Activated T-cell treated with anti-CD3 and anti-CD28 coated beads, Interleukin-2, amount 50 U/mL, for 72 hours (primary cell): ENCODE measurements at regions not wholly inside any gene's neighbourhood (a gene's known extent, or its start where the extent isn't known, plus 50 kb on each side); places are given as distances from the start of the nearest gene placed in this dataset.

ENCODE experiments used
- ATAC-seq, 2 donors: fragments of 150-1000 bp; cut with Tn5 transposase; replicated peaks in 1 of 2; 2 replicates each; pipeline ENCODE4 v1.10.0; 2021; ENCODE audit warnings: moderate library complexity in 2 of 2, mild to moderate bottlenecking in 1 of 2
- DNase-seq, 2 donors: peaks; one replicate each; pipeline ENCODE4 v3.0.0; 2021 to 2022; ENCODE audit warnings: mixed read lengths in 1 of 2
- H3K27ac Mint-ChIP-seq: one replicate; pipeline ENCODE4 v1.8.0; 2022; ENCODE audit warnings: mild to moderate bottlenecking, moderate library complexity, mixed read lengths
- H3K27me3 Mint-ChIP-seq: one replicate; pipeline ENCODE4 v1.8.0; 2022; ENCODE audit warnings: low read depth, mixed read lengths
- H3K36me3 Mint-ChIP-seq, 2 donors: one replicate each; pipeline ENCODE4 v1.8.0; 2022; ENCODE audit warnings: mixed read lengths in 2 of 2, mild to moderate bottlenecking in 1 of 2; ENCODE audit not compliant: insufficient read depth in 2 of 2
- H3K4me1 Mint-ChIP-seq: one replicate; pipeline ENCODE4 v1.8.0; 2022; ENCODE audit warnings: low read depth, mixed read lengths
- H3K4me3 Mint-ChIP-seq, 2 donors: one replicate each; pipeline ENCODE4 v1.8.0; 2022; ENCODE audit warnings: mild to moderate bottlenecking in 2 of 2, mixed read lengths in 2 of 2, moderate library complexity in 2 of 2
- H3K9me3 Mint-ChIP-seq, 2 donors: one replicate each; pipeline ENCODE4 v1.8.0; 2022; ENCODE audit warnings: mixed read lengths in 2 of 2

DNA sequence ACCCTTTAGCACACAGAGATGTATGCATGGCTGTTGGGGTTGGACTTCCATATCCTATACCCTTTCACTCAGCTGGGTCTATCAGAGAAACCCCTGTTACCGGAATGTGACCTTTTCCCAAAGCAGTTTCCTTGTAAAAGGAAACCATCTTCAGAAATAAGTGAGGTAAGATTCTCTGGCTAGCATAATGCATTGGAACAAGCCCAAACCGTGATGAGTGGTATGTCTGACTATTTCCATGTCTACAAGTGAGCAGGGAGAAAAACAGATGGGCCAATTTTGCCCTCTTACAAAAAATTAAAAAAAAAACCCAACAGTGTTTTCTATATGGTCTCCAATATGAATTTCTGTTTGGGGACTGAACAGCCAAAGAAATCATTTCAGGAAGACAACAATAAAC, 283.9 kb downstream of the SMARCA1 start:
- Mint-ChIP-seq H3K27ac (no peak overlapping the region), H3K9me3 (peaks cover 0 to 2% of the 10 kb centered on the region in 2 donors), H3K36me3 (no peaks in the 10 kb centered on the region), H3K4me3 (no peak overlapping the region), H3K4me1 (no peaks in the 10 kb centered on the region), H3K27me3 (no peaks in the 10 kb centered on the region)
- no peak for ATAC-seq
- DNase-seq = no peak

DNA sequence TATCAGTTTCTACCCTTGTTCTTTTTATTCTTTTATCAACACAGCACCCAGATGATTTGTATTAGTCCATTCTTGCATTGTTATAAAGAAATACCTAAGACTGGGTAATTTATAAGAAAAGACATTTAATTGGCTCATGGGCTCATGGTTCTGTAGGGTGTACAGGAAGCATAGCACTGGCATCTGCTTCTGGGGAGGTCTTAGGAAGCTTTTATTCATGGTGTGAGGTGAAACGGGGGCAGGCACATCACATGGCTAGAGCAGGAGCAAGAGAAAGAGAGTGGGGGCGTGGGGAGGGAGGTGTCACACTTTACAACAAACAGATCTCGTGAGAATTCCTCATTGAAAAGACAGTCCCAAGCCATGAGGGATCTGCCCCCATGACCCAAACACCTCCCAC, 285.3 kb downstream of the SMARCA1 start:
- Mint-ChIP-seq H3K9me3 (no peaks in the 10 kb centered on the region), H3K4me3 (no peak overlapping the region), H3K27ac (no peak overlapping the region), H3K27me3 (peaks cover 7% of the 10 kb centered on the region), H3K4me1 (no peaks in the 10 kb centered on the region), H3K36me3 (no peaks in the 10 kb centered on the region)
- no peak for ATAC-seq
- no peak for DNase-seq

DNA sequence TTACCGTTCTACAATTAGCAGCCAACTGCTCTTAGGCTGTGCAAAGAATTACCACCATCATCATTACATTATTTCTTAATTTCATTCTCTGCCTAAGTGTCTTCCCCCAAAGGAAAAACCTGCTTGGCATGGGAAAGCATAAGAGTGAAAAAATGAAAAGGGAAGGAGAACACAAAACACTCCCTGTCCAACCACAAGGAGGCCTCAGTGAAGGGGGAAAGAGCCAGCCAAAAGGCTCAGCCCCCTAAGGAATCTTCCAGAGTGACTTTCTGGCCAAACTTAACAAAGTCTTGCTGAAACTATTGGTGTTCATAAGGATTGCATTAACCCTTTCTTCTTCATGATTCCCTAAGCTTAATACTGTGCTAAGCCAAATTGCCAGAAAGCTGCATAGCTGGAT, 287.4 kb downstream of the SMARCA1 start:
- Mint-ChIP-seq H3K27me3 (peaks cover 7% of the 10 kb centered on the region), H3K27ac (no peak overlapping the region), H3K4me3 (no peak overlapping the region), H3K9me3 (no peaks in the 10 kb centered on the region), H3K4me1 (no peaks in the 10 kb centered on the region), H3K36me3 (no peaks in the 10 kb centered on the region)
- ATAC-seq (no peak), DNase-seq (no peak)

DNA sequence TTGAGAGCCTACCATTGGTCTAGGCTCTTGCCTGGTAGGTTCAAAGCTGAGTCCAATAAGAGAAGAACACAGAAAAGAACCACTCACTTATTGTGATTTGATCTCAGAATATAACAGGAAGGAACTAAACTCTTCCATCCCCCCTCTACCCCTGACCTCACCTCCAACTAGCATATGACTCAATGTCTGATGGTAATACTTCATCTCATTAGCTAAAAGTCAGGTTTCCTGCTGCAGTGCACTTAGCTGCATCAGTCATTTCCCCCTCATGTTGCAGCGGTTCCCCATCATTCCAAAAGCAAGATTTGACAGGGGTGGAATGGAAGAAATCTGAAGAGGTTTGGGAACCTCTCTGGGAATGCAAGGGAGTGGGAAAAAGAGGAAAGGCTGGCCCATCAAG, 289.5 kb downstream of the SMARCA1 start:
- H3K4me3 Mint-ChIP-seq = no peak overlapping the region
- ATAC-seq (no peak), DNase-seq (no peak)
- H3K27me3 Mint-ChIP-seq = peaks cover 7% of the 10 kb centered on the region
- no peaks in the 10 kb centered on the region for H3K36me3 Mint-ChIP-seq
- H3K27ac Mint-ChIP-seq = no peak overlapping the region
- H3K4me1 Mint-ChIP-seq = no peaks in the 10 kb centered on the region
- no peaks in the 10 kb centered on the region for H3K9me3 Mint-ChIP-seq

DNA sequence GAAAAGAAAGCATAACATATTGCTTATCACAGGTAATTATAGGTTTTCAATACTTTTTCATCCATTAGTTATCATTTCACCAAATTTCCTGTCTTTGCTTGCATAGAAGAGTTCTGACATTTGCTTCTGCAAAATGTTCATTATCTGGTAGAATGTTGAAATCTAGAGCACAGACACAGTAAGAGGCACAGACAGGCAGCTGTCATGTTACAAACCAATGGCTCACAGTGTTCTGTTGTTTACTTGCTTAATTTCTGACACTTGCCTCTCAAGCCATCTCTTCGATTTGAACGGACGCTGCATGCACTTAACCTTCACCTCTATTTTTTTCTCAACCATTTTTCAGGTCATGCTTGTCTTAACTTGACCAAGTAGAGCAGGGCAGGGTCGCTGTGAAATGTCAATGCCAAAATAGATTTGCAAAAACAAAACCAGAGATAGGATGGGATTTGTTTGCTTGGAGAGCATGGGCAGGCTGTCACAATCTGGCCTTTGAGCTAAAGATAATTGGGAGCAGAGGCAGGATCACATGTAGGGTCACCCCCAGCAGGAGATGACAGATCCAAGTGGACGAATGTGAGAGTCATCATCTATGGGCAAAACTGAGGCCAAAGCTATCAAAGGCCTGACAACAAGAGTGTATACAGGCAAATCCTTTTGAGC, 292.3 kb downstream of the SMARCA1 start:
- Mint-ChIP-seq H3K4me3 (no peak overlapping the region), H3K27ac (no peak overlapping the region), H3K36me3 (no peaks in the 10 kb centered on the region), H3K4me1 (no peaks in the 10 kb centered on the region), H3K9me3 (no peaks in the 10 kb centered on the region), H3K27me3 (peaks cover 7% of the 10 kb centered on the region)
- DNase-seq (no peak), ATAC-seq (no peak)

DNA sequence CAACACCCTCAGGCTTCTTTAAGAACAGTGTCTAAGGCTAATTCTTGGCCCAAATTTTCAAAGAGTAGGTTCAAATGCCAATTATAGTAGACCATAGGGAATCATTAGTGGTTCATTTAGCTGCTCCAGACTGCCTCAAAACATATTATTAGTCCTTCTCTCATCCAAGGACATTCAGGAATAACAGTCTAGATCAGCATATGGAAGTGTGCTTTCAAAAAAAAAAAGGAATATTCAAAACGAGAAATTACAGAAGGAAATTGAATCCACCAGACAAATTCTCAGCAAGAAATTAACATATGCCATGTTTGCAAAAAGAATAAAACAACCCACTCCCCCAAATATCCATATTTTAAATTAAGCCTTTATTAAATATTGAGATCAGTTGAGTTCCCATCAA, 293.1 kb downstream of the SMARCA1 start:
- no peaks in the 10 kb centered on the region for H3K4me1 Mint-ChIP-seq

DNA sequence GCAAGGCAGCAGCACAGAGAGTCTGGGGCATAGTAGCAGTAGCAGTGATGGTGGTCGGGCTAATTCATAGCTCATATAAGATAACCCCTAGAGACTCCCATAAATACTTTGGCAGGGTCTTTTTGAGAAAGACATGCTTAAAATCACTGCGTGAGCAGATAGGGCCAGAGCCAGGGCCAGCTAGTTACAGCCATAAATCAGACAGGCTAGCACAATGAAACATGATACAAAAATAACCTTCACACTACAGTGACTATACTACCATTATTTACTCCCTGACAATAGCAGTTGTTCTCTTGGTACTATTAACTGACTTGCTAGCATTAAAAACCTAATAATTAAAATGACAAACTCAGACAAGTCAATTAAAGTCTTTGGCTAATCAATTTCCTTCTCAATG, 295.9 kb downstream of the SMARCA1 start:
- Mint-ChIP-seq H3K27ac (no peak overlapping the region), H3K9me3 (no peaks in the 10 kb centered on the region), H3K4me1 (no peaks in the 10 kb centered on the region), H3K27me3 (no peaks in the 10 kb centered on the region), H3K36me3 (no peaks in the 10 kb centered on the region), H3K4me3 (no peak overlapping the region)
- DNase-seq = no peak
- no peak for ATAC-seq

More for the DNA sequence above, 293.1 kb downstream of the SMARCA1 start:
- peaks cover 7% of the 10 kb centered on the region for H3K27me3 Mint-ChIP-seq
- no peaks in the 10 kb centered on the region for H3K36me3 Mint-ChIP-seq
- ATAC-seq = no peak
- H3K4me3 Mint-ChIP-seq = no peak overlapping the region
- H3K27ac Mint-ChIP-seq = no peak overlapping the region
- DNase-seq = no peak
- H3K9me3 Mint-ChIP-seq = no peaks in the 10 kb centered on the region

DNA sequence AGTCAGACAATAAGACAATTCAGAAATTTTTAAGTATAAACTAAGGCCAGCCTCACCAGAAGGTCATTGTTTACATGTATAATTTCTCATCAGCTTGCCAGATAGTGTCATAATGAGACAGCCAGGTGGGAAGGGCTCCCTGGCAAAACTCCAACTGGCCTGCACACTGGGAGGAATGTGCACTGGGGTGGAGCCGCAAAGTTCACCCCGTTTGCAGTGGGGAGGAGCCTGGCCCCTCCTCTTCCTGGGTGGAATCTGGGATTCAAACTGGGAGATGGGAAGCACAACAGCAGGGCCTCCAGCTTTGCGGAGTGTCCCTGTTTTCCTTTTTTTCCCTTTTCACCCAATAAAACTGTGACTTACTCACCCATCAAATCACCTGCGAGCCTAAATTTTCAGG, 329.9 kb downstream of the SMARCA1 start:
- Mint-ChIP-seq H3K4me1 (no peaks in the 10 kb centered on the region), H3K4me3 (no peak overlapping the region), H3K36me3 (no peaks in the 10 kb centered on the region), H3K27me3 (no peaks in the 10 kb centered on the region), H3K9me3 (no peaks in the 10 kb centered on the region), H3K27ac (no peak overlapping the region)
- ATAC-seq (no peak), DNase-seq (no peak)

DNA sequence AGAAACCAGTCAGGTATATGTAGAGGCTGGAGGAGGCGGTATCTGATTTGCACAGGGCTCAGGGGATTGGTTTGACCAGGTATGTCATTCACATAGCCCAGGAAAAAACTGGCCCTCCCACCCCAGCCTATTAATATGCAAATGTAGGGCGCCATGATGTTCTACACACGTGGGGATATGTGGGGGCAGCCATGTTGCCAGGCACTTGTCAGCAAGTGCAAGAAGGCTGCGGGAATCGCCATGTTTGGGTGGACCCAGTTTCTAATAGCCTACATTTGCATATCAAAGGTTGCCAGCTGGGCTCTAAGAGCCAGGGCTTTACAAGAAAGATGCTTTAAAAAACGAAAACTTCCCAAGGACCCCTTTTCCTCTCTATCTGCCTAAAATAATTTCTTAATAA, 335.1 kb downstream of the SMARCA1 start:
- no peaks in the 10 kb centered on the region for H3K36me3 Mint-ChIP-seq
- H3K27me3 Mint-ChIP-seq = no peaks in the 10 kb centered on the region
- no peaks in the 10 kb centered on the region for H3K9me3 Mint-ChIP-seq
- no peak for ATAC-seq
- H3K27ac Mint-ChIP-seq = no peak overlapping the region
- DNase-seq = no peak
- no peak overlapping the region for H3K4me3 Mint-ChIP-seq
- H3K4me1 Mint-ChIP-seq = no peaks in the 10 kb centered on the region

DNA sequence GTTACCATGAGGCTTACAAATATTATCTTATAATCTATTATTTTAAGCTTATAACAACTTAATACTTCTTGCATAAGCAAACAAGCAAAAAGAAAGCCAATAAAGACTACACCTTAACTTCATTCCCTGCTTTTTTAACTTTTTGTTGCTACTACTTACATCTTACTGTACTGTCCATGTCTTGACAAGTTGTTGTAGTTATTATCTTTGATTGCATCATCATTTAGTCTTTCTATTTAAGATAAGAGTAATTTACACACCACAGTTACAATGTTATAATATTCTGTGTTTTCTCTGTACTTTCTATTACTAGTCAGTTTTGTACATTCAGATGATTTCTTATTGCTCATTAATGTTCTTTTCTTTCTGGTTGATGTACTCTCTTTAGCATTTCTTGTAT, 346.6 kb downstream of the SMARCA1 start:
- no peak for ATAC-seq
- Mint-ChIP-seq H3K9me3 (no peaks in the 10 kb centered on the region), H3K36me3 (no peaks in the 10 kb centered on the region)

DNA sequence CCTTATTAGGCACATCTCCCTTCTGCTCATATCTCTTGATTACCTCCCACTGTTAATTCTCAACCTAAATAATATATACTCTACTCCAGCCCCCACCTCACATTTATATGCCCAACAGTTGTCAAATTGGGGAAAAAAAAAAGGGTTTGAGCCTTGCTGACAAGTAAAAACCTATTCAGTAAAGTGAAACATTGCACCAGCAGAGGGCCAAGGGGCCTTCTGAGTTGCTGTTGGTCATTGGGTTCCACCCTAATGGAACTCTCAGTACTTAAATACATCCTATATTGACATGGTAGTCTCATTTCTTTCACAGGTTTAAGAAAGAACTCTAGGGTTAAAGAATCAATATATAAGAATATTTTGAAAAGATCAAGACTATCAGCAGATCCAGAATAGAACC, 362.2 kb downstream of the SMARCA1 start:
- no peaks in the 10 kb centered on the region for H3K4me1 Mint-ChIP-seq
- DNase-seq = no peak
- H3K4me3 Mint-ChIP-seq = no peak overlapping the region
- H3K27me3 Mint-ChIP-seq = peaks cover 8% of the 10 kb centered on the region
- no peak for ATAC-seq
- H3K27ac Mint-ChIP-seq = no peak overlapping the region
- peaks cover 0 to 2% of the 10 kb centered on the region in 2 donors for H3K9me3 Mint-ChIP-seq
- H3K36me3 Mint-ChIP-seq = no peaks in the 10 kb centered on the region

More for the DNA sequence above, 346.6 kb downstream of the SMARCA1 start:
- no peak for DNase-seq
- Mint-ChIP-seq H3K27ac (no peak overlapping the region), H3K4me3 (no peak overlapping the region), H3K27me3 (no peaks in the 10 kb centered on the region), H3K4me1 (no peaks in the 10 kb centered on the region)

DNA sequence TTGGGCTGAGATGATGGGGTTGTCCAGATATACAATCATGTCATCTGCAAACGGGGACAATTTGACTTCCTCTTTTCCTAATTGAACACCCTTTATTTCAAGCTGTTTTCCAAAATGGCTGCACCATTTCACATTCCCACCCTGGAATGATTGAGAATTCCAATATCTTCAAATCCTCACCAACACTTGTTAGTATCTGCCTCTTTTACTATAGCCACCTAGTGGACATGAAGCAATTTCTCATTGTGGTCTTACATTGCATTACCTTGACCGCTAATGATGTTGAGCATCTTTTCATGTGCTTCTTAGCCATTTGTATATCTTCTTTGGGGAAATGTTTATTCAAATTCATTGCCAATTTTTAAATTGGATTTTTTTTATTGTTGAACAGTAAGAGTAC, 364.8 kb downstream of the SMARCA1 start:
- H3K36me3 Mint-ChIP-seq = no peaks in the 10 kb centered on the region
- H3K4me1 Mint-ChIP-seq = no peaks in the 10 kb centered on the region
- no peak overlapping the region for H3K27ac Mint-ChIP-seq
- peaks cover 0 to 2% of the 10 kb centered on the region in 2 donors for H3K9me3 Mint-ChIP-seq
- ATAC-seq (no peak), DNase-seq (no peak)
- H3K27me3 Mint-ChIP-seq = peaks cover 8% of the 10 kb centered on the region
- no peak overlapping the region for H3K4me3 Mint-ChIP-seq

DNA sequence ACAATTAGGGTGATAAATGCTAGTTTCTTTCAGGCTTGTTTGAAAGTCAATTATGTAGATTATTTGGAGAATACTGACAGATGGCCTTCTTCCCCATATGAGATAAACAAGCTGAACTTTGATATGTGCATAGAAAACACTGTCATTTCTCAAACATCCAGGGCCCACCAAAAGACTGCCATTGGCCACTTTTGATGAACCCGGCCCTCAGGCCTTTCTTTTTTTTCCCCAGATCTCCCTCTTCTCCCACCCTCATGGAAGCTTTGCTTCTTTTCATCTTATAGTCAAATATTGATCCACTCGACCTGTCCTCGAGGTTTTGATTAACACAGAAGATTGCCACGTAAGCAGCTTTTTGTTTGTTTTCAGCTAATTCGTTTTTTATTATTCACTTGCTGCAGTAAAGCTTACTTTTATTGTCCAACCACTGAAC, 377.4 kb downstream of the SMARCA1 start:
- no peak for DNase-seq
- H3K4me1 Mint-ChIP-seq = no peaks in the 10 kb centered on the region
- H3K36me3 Mint-ChIP-seq = no peaks in the 10 kb centered on the region
- H3K27me3 Mint-ChIP-seq = peaks cover 36% of the 10 kb centered on the region
- no peak overlapping the region for H3K4me3 Mint-ChIP-seq
- H3K27ac Mint-ChIP-seq = no peak overlapping the region
- no peak for ATAC-seq
- H3K9me3 Mint-ChIP-seq = no peaks in the 10 kb centered on the region

DNA sequence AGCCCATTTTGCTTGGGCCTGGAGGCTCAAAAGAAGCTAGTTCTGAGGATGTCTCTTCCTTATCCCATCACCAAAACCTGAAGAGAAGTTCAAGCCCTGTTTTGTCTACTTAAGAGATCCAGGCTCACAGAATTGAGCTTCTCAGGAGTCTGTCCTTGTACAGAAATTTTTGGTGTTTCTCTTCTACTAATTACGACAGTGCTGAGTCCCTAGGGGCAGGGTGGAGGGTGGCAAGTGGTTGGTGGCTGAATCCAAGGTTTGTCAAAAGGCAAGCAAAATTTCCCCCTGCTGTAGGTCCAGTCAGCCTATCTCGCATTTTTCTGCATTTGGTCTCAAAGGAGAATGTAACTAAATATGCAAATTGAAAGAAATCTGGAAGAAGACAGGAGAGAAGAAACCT, 377.9 kb downstream of the SMARCA1 start:
- DNase-seq = no peak
- H3K9me3 Mint-ChIP-seq = no peaks in the 10 kb centered on the region
- ATAC-seq = no peak

More for the DNA sequence above, 377.9 kb downstream of the SMARCA1 start:
- no peak overlapping the region for H3K27ac Mint-ChIP-seq
- peaks cover 36% of the 10 kb centered on the region for H3K27me3 Mint-ChIP-seq
- no peaks in the 10 kb centered on the region for H3K36me3 Mint-ChIP-seq
- no peak overlapping the region for H3K4me3 Mint-ChIP-seq
- no peaks in the 10 kb centered on the region for H3K4me1 Mint-ChIP-seq
